Esophagus (tissue), 2 donors: ENCODE measurements at regions not wholly inside any gene's neighbourhood (a gene's known extent, or its start where the extent isn't known, plus 50 kb on each side); places are given as distances from the start of the nearest gene placed in this dataset.
"Not testable (repeated sequence)": the region's sequence is repeated elsewhere in the genome, so short reads cannot be mapped to it uniquely, and the experiment has no call there.

Experiments
- H3K27ac ChIP-seq, 2 donors: one replicate each; pipeline ENCODE4 v1.5.1; 2013; ENCODE audit warnings: low read depth in 2 of 2, mild to moderate bottlenecking in 2 of 2, inconsistent platforms in 1 of 2, low read length in 1 of 2, moderate library complexity in 1 of 2
- H3K27me3 ChIP-seq, 2 donors: one replicate each; pipeline ENCODE4 v1.6.1; 2013; ENCODE audit warnings: low read length in 2 of 2, control low read depth in 1 of 2, mild to moderate bottlenecking in 1 of 2; ENCODE audit not compliant: insufficient read depth in 2 of 2, control insufficient read depth in 1 of 2
- H3K36me3 ChIP-seq, 2 donors: one replicate each; pipeline ENCODE4 v1.6.1; 2013; ENCODE audit warnings: low read length in 1 of 2; ENCODE audit not compliant: control insufficient read depth in 2 of 2, insufficient read depth in 2 of 2
- H3K4me1 ChIP-seq, 2 donors: one replicate each; pipeline ENCODE4 v1.6.1; 2013; ENCODE audit warnings: low read length in 1 of 2; ENCODE audit not compliant: control insufficient read depth in 2 of 2, insufficient read depth in 2 of 2
- H3K4me3 ChIP-seq, 2 donors: one replicate each; pipeline ENCODE4 v1.5.1; 2013; ENCODE audit warnings: low read length in 2 of 2, mild to moderate bottlenecking in 2 of 2, low read depth in 1 of 2, moderate library complexity in 1 of 2
- H3K9me3 ChIP-seq, 2 donors: one replicate each; pipeline ENCODE4 v1.6.1; 2013; ENCODE audit warnings: mild to moderate bottlenecking in 2 of 2, low read depth in 1 of 2, low read length in 1 of 2, moderate library complexity in 1 of 2; ENCODE audit not compliant: control insufficient read depth in 2 of 2, insufficient read depth in 1 of 2
- WGBS, 2 donors: extraction: QIAGEN DNeasy Blood & Tissue Kit; methylation state at CpG; one replicate each; pipeline ENCODE4 v1.1.7; 2013; 5-methylcytosine and 5-hydroxymethylcytosine counted together
- donor health status: healthy with polysubstance abuse.
- donor health status: Bipolar disorder and iron deficiency.

GRCh38 chr12:25707056-25707455 lies 154.0 kb upstream of the LMNTD1 start:
- Histone ChIP-seq H3K4me3 (no peak overlapping the region), H3K27ac (no peak overlapping the region), H3K36me3 (no peaks in the 10 kb centered on the region), H3K27me3 (no peaks in the 10 kb centered on the region), H3K9me3 (peaks cover 0 to 4% of the 10 kb centered on the region in 2 donors), H3K4me1 (no peaks in the 10 kb centered on the region)

GRCh38 chr12:25708661-25709060 lies 155.6 kb upstream of the LMNTD1 start:
- Histone ChIP-seq H3K27me3 (no peaks in the 10 kb centered on the region), H3K4me1 (no peaks in the 10 kb centered on the region), H3K27ac (no peak overlapping the region), H3K9me3 (peaks cover 0 to 4% of the 10 kb centered on the region in 2 donors), H3K4me3 (no peak overlapping the region), H3K36me3 (no peaks in the 10 kb centered on the region)
- 78 to 80% methylated on average over 2 of the region's 2 CpGs for WGBS, 2 donors

GRCh38 chr12:25710128-25710527 lies 157.0 kb upstream of the LMNTD1 start:
- Histone ChIP-seq H3K9me3 (peaks cover 0 to 4% of the 10 kb centered on the region in 2 donors), H3K4me1 (no peaks in the 10 kb centered on the region), H3K27me3 (no peaks in the 10 kb centered on the region), H3K4me3 (no peak overlapping the region), H3K27ac (no peak overlapping the region), H3K36me3 (no peaks in the 10 kb centered on the region)
- WGBS, 2 donors, result 69 to 79% methylated on average over 2 of the region's 2 CpGs

GRCh38 chr12:25710938-25711605 lies 158.0 kb upstream of the LMNTD1 start:
- H3K27ac ChIP-seq, H3K4me1 ChIP-seq, H3K4me3 ChIP-seq, H3K36me3 ChIP-seq, H3K27me3 ChIP-seq, H3K9me3 ChIP-seq: not testable (repeated sequence)
- WGBS, 2 donors, result 96 to 97% methylated on average over 3 of the region's 3 CpGs

GRCh38 chr12:25712169-25712568 lies 159.1 kb upstream of the LMNTD1 start:
- Histone ChIP-seq H3K4me1 (no peaks in the 10 kb centered on the region), H3K36me3 (no peaks in the 10 kb centered on the region), H3K27me3 (no peaks in the 10 kb centered on the region), H3K4me3 (no peak overlapping the region), H3K9me3 (peaks cover 0 to 4% of the 10 kb centered on the region in 2 donors), H3K27ac (no peak overlapping the region)
- 83 to 85% methylated on average over 8 of the region's 8 CpGs for WGBS, 2 donors

GRCh38 chr12:25713264-25713663 lies 160.2 kb upstream of the LMNTD1 start:
- WGBS, 2 donors, result 86% methylated on average over 4 of the region's 4 CpGs
- H3K4me1 ChIP-seq, result peaks cover 0 to under 1% of the 10 kb centered on the region in 2 donors
- no peaks in the 10 kb centered on the region for H3K9me3 ChIP-seq
- no peak overlapping the region for H3K27ac ChIP-seq
- no peaks in the 10 kb centered on the region for H3K27me3 ChIP-seq
- no peaks in the 10 kb centered on the region for H3K36me3 ChIP-seq
- no peak overlapping the region for H3K4me3 ChIP-seq

GRCh38 chr12:25714198-25714984 lies 161.3 kb upstream of the LMNTD1 start:
- Histone ChIP-seq H3K36me3 (no peaks in the 10 kb centered on the region), H3K9me3 (no peaks in the 10 kb centered on the region), H3K27me3 (no peaks in the 10 kb centered on the region), H3K4me3 (no peak overlapping the region), H3K4me1 (peaks cover 0 to 2% of the 10 kb centered on the region in 2 donors), H3K27ac (no peak overlapping the region)
- 85 to 89% methylated on average over 6 of the region's 6 CpGs for WGBS, 2 donors

- 73 to 78% methylated on average over 3 of the region's 3 CpGs for WGBS, 2 donors
- peaks cover 0 to 2% of the 10 kb centered on the region in 2 donors for H3K4me1 ChIP-seq
- H3K27ac ChIP-seq, result no peak overlapping the region
- H3K4me3 ChIP-seq, result no peak overlapping the region
- H3K36me3 ChIP-seq, result no peaks in the 10 kb centered on the region
- no peaks in the 10 kb centered on the region for H3K9me3 ChIP-seq
- H3K27me3 ChIP-seq, result no peaks in the 10 kb centered on the region
Observed at GRCh38 chr12:25715102-25715501, 162.0 kb upstream of the LMNTD1 start.

GRCh38 chr12:25716842-25717241 lies 163.8 kb upstream of the LMNTD1 start:
- H3K27me3 ChIP-seq, result no peaks in the 10 kb centered on the region
- no peak overlapping the region for H3K4me3 ChIP-seq
- H3K4me1 ChIP-seq, result peaks cover 0 to 2% of the 10 kb centered on the region in 2 donors
- H3K36me3 ChIP-seq, result no peaks in the 10 kb centered on the region
- H3K27ac ChIP-seq, result no peak overlapping the region
- H3K9me3 ChIP-seq, result no peaks in the 10 kb centered on the region

- Histone ChIP-seq H3K4me3 (no peak overlapping the region), H3K4me1 (peaks cover 0 to 2% of the 10 kb centered on the region in 2 donors), H3K9me3 (no peaks in the 10 kb centered on the region), H3K36me3 (no peaks in the 10 kb centered on the region), H3K27ac (no peak overlapping the region), H3K27me3 (no peaks in the 10 kb centered on the region)
- 74 to 90% methylated on average over 4 of the region's 4 CpGs for WGBS, 2 donors
Observed at GRCh38 chr12:25717552-25717951, 164.5 kb upstream of the LMNTD1 start.
